ENCODE measurements at regions not wholly inside any gene's neighbourhood (a gene's known extent, or its start where the extent isn't known, plus 50 kb on each side); places are given as distances from the start of the nearest gene placed in this dataset.

GRCh38 chr14:76964695-76965094 is 63.8 kb downstream of the IRF2BPL start:
- Mint-ChIP-seq H3K27ac (no peak overlapping the region), H3K9me3 (no peaks in the 10 kb centered on the region), H3K4me3 (no peak overlapping the region), H3K4me1 (peaks cover 55% of the 10 kb centered on the region), H3K36me3 (ENCODE audit: low read depth) (no peaks in the 10 kb centered on the region), H3K27me3 (no peaks in the 10 kb centered on the region)
- ATAC-seq (ENCODE audit: low read depth) (no peak), DNase-seq (no peak)
- POLR2A ChIA-PET: interaction anchor here (0.7 to 1.1 kb wide), 2 partner anchors 13 to 15 kb away, joined by 5 to 6 read pairs; no protein-coding TSS in a partner anchor
- CTCF ChIA-PET: no interaction called here
- no peak for TF ChIP-seq CTCF (IDR thresholded peaks at IDR 0.05)
- intact Hi-C loops (cut with micrococcal nuclease): loop anchor here (5.0 kb wide), 1 partner anchor 358 kb away; the partner anchor contains the start of genes GSTZ1 and POMT2

- Mint-ChIP-seq H3K4me1 (peaks cover 67% of the 10 kb centered on the region), H3K9me3 (no peaks in the 10 kb centered on the region), H3K36me3 (ENCODE audit: low read depth) (no peaks in the 10 kb centered on the region), H3K27me3 (no peaks in the 10 kb centered on the region), H3K27ac (no peak overlapping the region), H3K4me3 (no peak overlapping the region)
- DNase-seq (no peak), ATAC-seq (ENCODE audit: low read depth) (no peak)
- no peak for TF ChIP-seq CTCF (IDR thresholded peaks at IDR 0.05)
- intact Hi-C loops (cut with micrococcal nuclease): loop anchor here (5.0 kb wide), 1 partner anchor 359 kb away; the partner anchor contains the start of genes GSTZ1 and POMT2
- ChIA-PET POLR2A (interaction anchor here (0.7 to 3.0 kb wide), 10 partner anchors 8 to 414 kb away, joined by 3 to 149 read pairs (median 14); partner anchors contain the start of genes IRF2BPL, SAMD15 and TMED8), CTCF (interaction anchor here (2.6 to 3.0 kb wide), 3 partner anchors 16 to 89 kb away, joined by 10 to 22 read pairs (median 13); no protein-coding TSS in a partner anchor)
Observed at GRCh38 chr14:76963372-76963771, 65.1 kb downstream of the IRF2BPL start.

GRCh38 chr14:76962303-76962660 is 66.2 kb downstream of the IRF2BPL start:
- peak overlapping the region; percentile 84 for H3K4me3 Mint-ChIP-seq
- TF ChIP-seq CTCF (IDR thresholded peaks at IDR 0.05): no peak
- peak overlapping the region; percentile 94 for H3K27ac Mint-ChIP-seq
- no peak for ATAC-seq (ENCODE audit: low read depth)
- intact Hi-C loops (cut with micrococcal nuclease): loop anchor here (1.0 to 5.0 kb wide), 5 partner anchors 16 to 360 kb away; partner anchors contain the start of genes GSTZ1, IRF2BPL and POMT2
- peaks cover 78% of the 10 kb centered on the region for H3K4me1 Mint-ChIP-seq
- H3K27me3 Mint-ChIP-seq: no peaks in the 10 kb centered on the region
- no peaks in the 10 kb centered on the region for H3K9me3 Mint-ChIP-seq
- no peak for DNase-seq
- ChIA-PET POLR2A (interaction anchor here (0.5 to 3.0 kb wide), 29 partner anchors 9 to 358 kb away, joined by 3 to 149 read pairs (median 7); partner anchors contain the start of genes GSTZ1, IRF2BPL and POMT2), CTCF (interaction anchor here (0.9 to 3.0 kb wide), 17 partner anchors 15 to 162 kb away, joined by 3 to 22 read pairs (median 4); no protein-coding TSS in a partner anchor)
- no peaks in the 10 kb centered on the region for H3K36me3 Mint-ChIP-seq (ENCODE audit: low read depth)

GRCh38 chr14:76961631-76962302 is 66.7 kb downstream of the IRF2BPL start:
- no peaks in the 10 kb centered on the region for H3K27me3 Mint-ChIP-seq
- DNase-seq (peak; percentile 89), ATAC-seq (ENCODE audit: low read depth) (peak; percentile 96)
- H3K36me3 Mint-ChIP-seq (ENCODE audit: low read depth): no peaks in the 10 kb centered on the region
- ChIA-PET CTCF (interaction anchor here (0.9 to 3.0 kb wide), 17 partner anchors 14 to 163 kb away, joined by 3 to 22 read pairs (median 4); no protein-coding TSS in a partner anchor), POLR2A (interaction anchor here (0.5 to 3.0 kb wide), 29 partner anchors 9 to 359 kb away, joined by 3 to 149 read pairs (median 7); partner anchors contain the start of genes GSTZ1, IRF2BPL and POMT2)
- no peaks in the 10 kb centered on the region for H3K9me3 Mint-ChIP-seq
- intact Hi-C loops (cut with micrococcal nuclease): loop anchor here (1.0 to 5.0 kb wide), 10 partner anchors 8 to 361 kb away; partner anchors contain the start of genes CIPC, GSTZ1, IRF2BPL and POMT2
- peaks cover 83% of the 10 kb centered on the region for H3K4me1 Mint-ChIP-seq
- H3K27ac Mint-ChIP-seq: peak overlapping the region; percentile 94
- H3K4me3 Mint-ChIP-seq: peak overlapping the region; percentile 84
- TF ChIP-seq CTCF (IDR thresholded peaks at IDR 0.05): no peak

All from activated B cell treated with CpG ODN at 0.5 μM for 24 hours (primary cell).